ENCODE measurements at regions not wholly inside any gene's neighbourhood (a gene's known extent, or its start where the extent isn't known, plus 50 kb on each side); places are given as distances from the start of the nearest gene placed in this dataset.

DNA sequence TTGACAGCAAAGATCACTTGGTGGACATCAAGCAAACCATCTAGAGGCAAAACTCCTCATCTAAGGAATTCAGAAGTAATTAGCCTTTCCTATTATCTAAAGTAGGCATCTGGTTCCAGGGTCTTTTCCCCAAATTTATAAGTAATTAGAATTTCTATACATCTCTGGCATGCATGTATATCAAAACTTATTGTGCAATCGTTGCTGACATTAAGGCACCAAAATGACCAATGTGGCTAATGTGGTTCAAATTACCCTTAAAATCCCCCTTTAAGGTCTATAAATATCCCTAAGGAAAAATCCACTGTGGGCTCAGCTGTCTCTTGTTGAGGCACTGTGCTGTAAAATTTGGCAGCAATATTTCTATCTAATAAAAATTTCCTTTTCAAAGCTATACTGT is 695.9 kb upstream of the LRRTM4 start:
- TF ChIP-seq, protein P1, sequence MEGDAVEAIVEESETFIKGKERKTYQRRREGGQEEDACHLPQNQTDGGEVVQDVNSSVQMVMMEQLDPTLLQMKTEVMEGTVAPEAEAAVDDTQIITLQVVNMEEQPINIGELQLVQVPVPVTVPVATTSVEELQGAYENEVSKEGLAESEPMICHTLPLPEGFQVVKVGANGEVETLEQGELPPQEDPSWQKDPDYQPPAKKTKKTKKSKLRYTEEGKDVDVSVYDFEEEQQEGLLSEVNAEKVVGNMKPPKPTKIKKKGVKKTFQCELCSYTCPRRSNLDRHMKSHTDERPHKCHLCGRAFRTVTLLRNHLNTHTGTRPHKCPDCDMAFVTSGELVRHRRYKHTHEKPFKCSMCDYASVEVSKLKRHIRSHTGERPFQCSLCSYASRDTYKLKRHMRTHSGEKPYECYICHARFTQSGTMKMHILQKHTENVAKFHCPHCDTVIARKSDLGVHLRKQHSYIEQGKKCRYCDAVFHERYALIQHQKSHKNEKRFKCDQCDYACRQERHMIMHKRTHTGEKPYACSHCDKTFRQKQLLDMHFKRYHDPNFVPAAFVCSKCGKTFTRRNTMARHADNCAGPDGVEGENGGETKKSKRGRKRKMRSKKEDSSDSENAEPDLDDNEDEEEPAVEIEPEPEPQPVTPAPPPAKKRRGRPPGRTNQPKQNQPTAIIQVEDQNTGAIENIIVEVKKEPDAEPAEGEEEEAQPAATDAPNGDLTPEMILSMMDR (IDR thresholded peaks at IDR 0.05), result no peak
- no peak for TF ChIP-seq ZFX (IDR thresholded peaks at IDR 0.05; ENCODE audit: borderline replicate concordance)
